MCF 10A (cell line): ENCODE measurements at regions not wholly inside any gene's neighbourhood (a gene's known extent, or its start where the extent isn't known, plus 50 kb on each side); places are given as distances from the start of the nearest gene placed in this dataset.

Experiments used
- BruUV-seq: library from RNA; stranded (reverse); fragments of 400-500 nt; replicated peaks from 2 replicates; lab custom pipeline; 2021; lab: Mats Ljungman, UMichigan
- CTCF ChIA-PET: fragments of 300-600 bp; sonication (Branson Sonifier 250); formaldehyde crosslinking; extraction: SDS; loops from one replicate; lab custom pipeline; 2021; ENCODE audit warnings: antibody characterized with exemption, inconsistent platforms; lab: Yijun Ruan, JAX
- POLR2A ChIA-PET: fragments of 300-600, 350-650 bp; sonication (Branson Sonifier 250); formaldehyde crosslinking; extraction: SDS; loops from one replicate; lab custom pipeline; 2020; ENCODE audit warnings: antibody characterized with exemption, inconsistent platforms; lab: Yijun Ruan, JAX
- DNase-seq: peaks from one replicate; pipeline ENCODE4 v3.0.0-alpha.2; 2018; ENCODE audit not compliant: unreplicated experiment
- H3K27ac Mint-ChIP-seq: one replicate; pipeline ENCODE4 v1.8.0; 2022; ENCODE audit warnings: mild to moderate bottlenecking, low read depth, mixed read lengths; ENCODE audit not compliant: unreplicated experiment
- H3K27me3 Mint-ChIP-seq: one replicate; pipeline ENCODE4 v1.8.0; 2022; ENCODE audit warnings: mixed read lengths; ENCODE audit not compliant: insufficient read depth, unreplicated experiment
- H3K36me3 Mint-ChIP-seq: one replicate; pipeline ENCODE4 v1.8.0; 2022; ENCODE audit warnings: mild to moderate bottlenecking, moderate library complexity, mixed read lengths; ENCODE audit not compliant: insufficient read depth, unreplicated experiment
- H3K4me1 Mint-ChIP-seq: one replicate; pipeline ENCODE4 v1.8.0; 2022; ENCODE audit warnings: mixed read lengths; ENCODE audit not compliant: insufficient read depth, unreplicated experiment
- H3K4me3 Mint-ChIP-seq: one replicate; pipeline ENCODE4 v1.8.0; 2022; ENCODE audit warnings: mild to moderate bottlenecking, moderate library complexity, mixed read lengths; ENCODE audit not compliant: unreplicated experiment
- H3K9me3 Mint-ChIP-seq: one replicate; pipeline ENCODE4 v1.8.0; 2022; ENCODE audit warnings: mixed read lengths; ENCODE audit not compliant: unreplicated experiment
- CTCF ChIP-seq: fragments of 200-600 bp; IDR thresholded peaks from one replicate; pipeline ENCODE4 v1.8.0; 2022; ENCODE audit warnings: antibody characterized with exemption, mild to moderate bottlenecking; ENCODE audit not compliant: unreplicated experiment
- intact Hi-C: fragments of 100-400 bp; cut with micrococcal nuclease; formaldehyde crosslinking; loops from 2 replicates; pipeline ENCODE4 v1.14.1; 2022

GRCh38 chr5:100731768-100732167 lies 171.3 kb downstream of the ST8SIA4 start:
- Mint-ChIP-seq H3K27me3 (no peaks in the 10 kb centered on the region), H3K27ac (no peak overlapping the region), H3K4me3 (peak overlapping the region; percentile 6), H3K36me3 (no peaks in the 10 kb centered on the region), H3K9me3 (no peaks in the 10 kb centered on the region), H3K4me1 (peaks cover 6% of the 10 kb centered on the region)
- no TSS peak for BruUV-seq
- POLR2A ChIA-PET = no interaction called here
- CTCF ChIA-PET = no interaction called here
- intact Hi-C loops = no loop called here
- peak; percentile 1 for DNase-seq
- TF ChIP-seq CTCF = no peak

- CTCF ChIA-PET = no interaction called here
- Mint-ChIP-seq H3K36me3 (no peaks in the 10 kb centered on the region), H3K4me1 (no peaks in the 10 kb centered on the region), H3K27ac (no peak overlapping the region), H3K4me3 (no peak overlapping the region), H3K9me3 (no peaks in the 10 kb centered on the region), H3K27me3 (no peaks in the 10 kb centered on the region)
- no peak for TF ChIP-seq CTCF
- no TSS peak for BruUV-seq
- POLR2A ChIA-PET = no interaction called here
- no peak for DNase-seq
- intact Hi-C loops = no loop called here
These were observed 156.4 kb downstream of the ST8SIA4 start for GRCh38 chr5:100746730-100747129.

GRCh38 chr5:100749771-100750284 lies 153.3 kb downstream of the ST8SIA4 start:
- Mint-ChIP-seq H3K27me3 (no peaks in the 10 kb centered on the region), H3K4me1 (no peaks in the 10 kb centered on the region), H3K27ac (no peak overlapping the region), H3K9me3 (no peaks in the 10 kb centered on the region), H3K36me3 (no peaks in the 10 kb centered on the region), H3K4me3 (no peak overlapping the region)
- no TSS peak for BruUV-seq
- POLR2A ChIA-PET = interaction anchor here (1.3 kb wide), 1 partner anchor 102 kb away, joined by 4 read pairs; no protein-coding TSS in a partner anchor
- CTCF ChIA-PET = interaction anchor here (0.6 to 1.0 kb wide), 3 partner anchors 232 to 640 kb away, joined by 3 to 4 read pairs (median 3); no protein-coding TSS in a partner anchor
- TF ChIP-seq CTCF = no peak
- DNase-seq = no peak
- intact Hi-C loops = no loop called here

- Mint-ChIP-seq H3K27me3 (no peaks in the 10 kb centered on the region), H3K36me3 (no peaks in the 10 kb centered on the region), H3K4me3 (no peak overlapping the region), H3K4me1 (peaks cover 6% of the 10 kb centered on the region), H3K9me3 (no peaks in the 10 kb centered on the region), H3K27ac (no peak overlapping the region)
- no TSS peak for BruUV-seq
- ChIA-PET POLR2A (no interaction called here), CTCF (no interaction called here)
- intact Hi-C loops = no loop called here
- no peak for DNase-seq
- TF ChIP-seq CTCF = no peak
These were observed 147.6 kb downstream of the ST8SIA4 start for GRCh38 chr5:100755435-100755834.
